ENCODE measurements at regions not wholly inside any gene's neighbourhood (a gene's known extent, or its start where the extent isn't known, plus 50 kb on each side); places are given as distances from the start of the nearest gene placed in this dataset.

DNA sequence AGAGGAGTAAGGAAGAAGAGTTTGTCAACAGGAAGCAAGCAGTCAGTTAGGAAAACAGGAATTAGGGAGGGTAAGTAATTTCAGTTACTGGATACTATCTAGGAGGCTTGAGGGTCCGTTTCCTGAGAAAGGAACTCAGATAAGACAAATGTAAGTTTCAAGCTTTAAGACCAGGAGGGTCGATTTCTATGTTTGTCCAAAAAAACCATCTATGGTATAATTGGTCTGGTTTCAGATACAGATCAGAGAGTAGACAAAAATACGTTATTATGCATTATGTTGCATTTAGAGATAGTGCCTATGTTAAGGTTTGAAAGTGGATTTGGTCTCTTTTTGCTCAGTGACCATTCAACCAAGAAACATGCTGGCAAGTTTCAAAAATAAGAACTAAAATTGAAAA is 789.6 kb upstream of the PCDH20 start:
- Mint-ChIP-seq H3K27ac (no peak overlapping the region), H3K4me1 (ENCODE audit: low read depth) (no peaks in the 10 kb centered on the region), H3K36me3 (ENCODE audit: insufficient read depth) (no peaks in the 10 kb centered on the region), H3K9me3 (ENCODE audit: low read depth) (peaks cover 15% of the 10 kb centered on the region), H3K27me3 (no peaks in the 10 kb centered on the region), H3K4me3 (ENCODE audit: low read depth) (no peak overlapping the region)
- no peak for DNase-seq (ENCODE audit: low spot score, unreplicated experiment)
- TF ChIP-seq CTCF (IDR thresholded peaks at IDR 0.05; ENCODE audit: unreplicated experiment): no peak

GRCh38 chr13:62194371-62194770 is 778.7 kb upstream of the PCDH20 start:
- TF ChIP-seq CTCF (IDR thresholded peaks at IDR 0.05; ENCODE audit: unreplicated experiment): no peak
- Mint-ChIP-seq H3K36me3 (ENCODE audit: insufficient read depth) (no peaks in the 10 kb centered on the region), H3K4me1 (ENCODE audit: low read depth) (peaks cover 2% of the 10 kb centered on the region), H3K27me3 (no peaks in the 10 kb centered on the region), H3K27ac (no peak overlapping the region), H3K4me3 (ENCODE audit: low read depth) (no peak overlapping the region), H3K9me3 (ENCODE audit: low read depth) (no peaks in the 10 kb centered on the region)
- DNase-seq (ENCODE audit: low spot score, unreplicated experiment): no peak

DNA sequence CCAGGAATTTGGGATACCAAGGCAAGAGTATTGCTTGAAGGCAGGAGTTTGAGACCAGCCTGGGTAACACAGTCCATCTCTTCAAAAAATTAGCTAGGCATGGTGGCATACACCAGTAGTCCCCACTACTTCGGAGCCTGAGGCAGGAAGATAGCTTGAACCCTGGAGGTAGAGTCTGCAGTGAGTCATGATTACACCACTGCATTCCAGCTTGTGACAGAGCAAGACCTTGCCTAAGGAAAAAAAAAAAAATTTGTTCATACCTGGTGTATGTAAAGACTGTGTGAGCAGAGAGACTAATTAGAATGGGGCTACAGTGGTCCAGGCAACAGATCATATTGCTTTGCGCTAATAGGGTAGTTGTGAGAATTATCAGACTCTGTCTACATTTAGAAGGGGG is 778.3 kb upstream of the PCDH20 start:
- Mint-ChIP-seq H3K4me1 (ENCODE audit: low read depth) (peaks cover 2% of the 10 kb centered on the region), H3K36me3 (ENCODE audit: insufficient read depth) (no peaks in the 10 kb centered on the region), H3K9me3 (ENCODE audit: low read depth) (no peaks in the 10 kb centered on the region), H3K4me3 (ENCODE audit: low read depth) (no peak overlapping the region), H3K27ac (no peak overlapping the region), H3K27me3 (no peaks in the 10 kb centered on the region)
- no peak for TF ChIP-seq CTCF (IDR thresholded peaks at IDR 0.05; ENCODE audit: unreplicated experiment)
- no peak for DNase-seq (ENCODE audit: low spot score, unreplicated experiment)

DNA sequence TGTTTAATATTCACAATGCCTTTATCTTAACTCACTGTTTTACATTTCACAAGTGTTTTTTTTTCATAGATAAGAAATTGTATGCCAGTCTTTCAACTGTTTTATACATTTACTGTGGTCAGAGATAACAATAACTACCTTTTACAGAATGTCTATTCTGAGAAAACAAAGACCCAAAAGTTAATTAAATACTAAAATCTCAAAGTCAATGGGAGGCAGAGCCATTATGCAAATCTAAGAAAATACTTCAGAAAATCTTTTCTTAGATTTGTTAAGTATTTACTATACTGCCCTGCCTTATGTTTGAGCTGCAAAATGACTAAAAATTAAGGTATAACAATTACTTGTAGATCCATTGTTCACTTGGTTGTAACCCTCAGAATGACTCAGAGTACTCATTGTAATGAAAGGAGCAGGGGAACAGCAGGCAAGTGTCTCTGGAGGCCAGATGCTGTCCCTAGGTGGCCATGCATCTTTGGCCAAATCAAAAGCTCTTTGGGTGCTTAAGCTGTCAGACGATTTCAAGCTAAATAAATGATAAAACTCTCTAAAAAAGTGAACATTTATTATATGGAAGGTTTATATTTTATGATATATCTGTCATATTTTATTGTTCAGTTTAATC is 770.1 kb upstream of the PCDH20 start:
- DNase-seq (ENCODE audit: low spot score, unreplicated experiment): no peak
- Mint-ChIP-seq H3K4me3 (ENCODE audit: low read depth) (no peak overlapping the region), H3K4me1 (ENCODE audit: low read depth) (no peaks in the 10 kb centered on the region), H3K27me3 (no peaks in the 10 kb centered on the region), H3K27ac (no peak overlapping the region), H3K36me3 (ENCODE audit: insufficient read depth) (no peaks in the 10 kb centered on the region), H3K9me3 (ENCODE audit: low read depth) (no peaks in the 10 kb centered on the region)
- no peak for TF ChIP-seq CTCF (IDR thresholded peaks at IDR 0.05; ENCODE audit: unreplicated experiment)

- Mint-ChIP-seq H3K4me3 (ENCODE audit: low read depth) (no peak overlapping the region), H3K9me3 (ENCODE audit: low read depth) (peaks cover 12% of the 10 kb centered on the region)
- DNase-seq (ENCODE audit: low spot score, unreplicated experiment): no peak
Observed at GRCh38 chr13:62176051-62176450, 760.4 kb upstream of the PCDH20 start.

More at GRCh38 chr13:62176051-62176450, 760.4 kb upstream of the PCDH20 start:
- Mint-ChIP-seq H3K36me3 (ENCODE audit: insufficient read depth) (no peaks in the 10 kb centered on the region), H3K27me3 (no peaks in the 10 kb centered on the region), H3K27ac (no peak overlapping the region), H3K4me1 (ENCODE audit: low read depth) (no peaks in the 10 kb centered on the region)
- no peak for TF ChIP-seq CTCF (IDR thresholded peaks at IDR 0.05; ENCODE audit: unreplicated experiment)
